ENCODE measurements at regions not wholly inside any gene's neighbourhood (a gene's known extent, or its start where the extent isn't known, plus 50 kb on each side); places are given as distances from the start of the nearest gene placed in this dataset.

DNA sequence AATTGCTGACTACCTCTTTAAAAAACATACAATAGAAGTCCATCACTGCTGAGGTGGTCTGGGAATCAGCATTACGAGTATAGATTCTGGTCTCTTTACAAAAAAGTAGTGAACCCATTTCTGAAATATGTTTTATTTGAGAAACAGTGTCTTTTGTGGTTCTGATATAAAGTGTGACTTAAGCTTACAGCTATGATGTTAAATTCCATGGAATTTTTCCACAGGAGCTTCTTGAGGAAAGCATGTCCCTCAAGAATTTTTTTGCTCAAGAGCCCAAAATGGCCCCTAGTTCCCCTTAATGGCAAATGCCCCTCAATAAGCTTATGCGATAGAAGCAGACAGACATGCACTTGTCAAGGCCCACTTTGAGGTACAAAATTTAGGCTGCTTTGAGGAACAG is 265.7 kb downstream of the FAM170A start:
- H3K36me3 ChIP-seq (ENCODE audit: insufficient read depth, insufficient read length, low read length): no peaks in the 10 kb centered on the region
- TF ChIP-seq ZNF274 (IDR thresholded peaks at IDR 0.05; ENCODE audit: low read depth, low read length): no peak
- TF ChIP-seq SUZ12 (IDR thresholded peaks at IDR 0.05; ENCODE audit: extremely low read depth, insufficient read depth, insufficient read length): no peak
- TF ChIP-seq YY1 (IDR thresholded peaks at IDR 0.05; ENCODE audit: insufficient read depth, insufficient read length): no peak
- no peak overlapping the region for H3K4me3 ChIP-seq (ENCODE audit: insufficient read length, low read depth)
- DNase-seq (ENCODE audit: low read depth, low spot score): no peak
- no peaks in the 10 kb centered on the region for H3K4me1 ChIP-seq (ENCODE audit: insufficient read depth, insufficient read length)
- H3K9me3 ChIP-seq (ENCODE audit: insufficient read depth, low read length): no peaks in the 10 kb centered on the region
- H3K9ac ChIP-seq (ENCODE audit: insufficient read length, low read depth): no peak overlapping the region
- H3K27me3 ChIP-seq (ENCODE audit: insufficient read depth, insufficient read length): no peaks in the 10 kb centered on the region

DNA sequence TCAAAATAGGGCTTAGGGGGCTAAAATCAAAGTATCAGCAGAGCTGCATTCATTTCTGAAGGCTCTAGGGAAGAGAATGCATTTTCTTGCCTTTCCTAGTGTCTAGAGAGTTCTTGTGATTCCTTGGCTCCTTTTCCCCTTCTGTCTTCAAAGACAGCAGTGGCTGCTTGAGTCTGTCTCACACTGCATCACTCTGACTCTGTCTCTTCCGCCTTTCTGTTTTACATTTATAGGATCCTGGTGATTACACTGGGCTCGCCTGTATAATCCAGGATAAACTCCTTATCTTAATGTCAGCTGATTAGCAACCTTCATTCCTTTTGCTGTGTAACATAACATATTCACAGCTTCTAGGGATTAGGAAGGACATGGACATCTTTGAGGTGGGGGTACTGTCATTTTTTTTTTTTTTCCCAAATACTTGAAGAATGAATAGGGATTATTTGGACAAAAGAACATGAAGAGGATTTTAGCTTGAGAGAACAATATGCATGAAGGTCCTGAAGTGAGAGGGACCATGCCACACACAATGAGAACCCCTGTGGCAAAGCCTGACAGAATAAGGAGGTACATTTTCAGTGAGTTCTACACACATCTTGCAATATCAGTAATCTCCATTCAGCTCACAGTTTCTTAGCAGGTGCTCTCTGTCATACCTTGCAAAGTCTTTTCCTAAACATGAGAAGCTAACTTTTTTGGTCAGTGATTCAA is 267.6 kb downstream of the FAM170A start:
- H3K4me1 ChIP-seq (ENCODE audit: insufficient read depth, insufficient read length): no peaks in the 10 kb centered on the region
- H3K36me3 ChIP-seq (ENCODE audit: insufficient read depth, insufficient read length, low read length): no peaks in the 10 kb centered on the region
- no peaks in the 10 kb centered on the region for H3K9me3 ChIP-seq (ENCODE audit: insufficient read depth, low read length)
- no peak overlapping the region for H3K9ac ChIP-seq (ENCODE audit: insufficient read length, low read depth)
- no peak overlapping the region for H3K4me3 ChIP-seq (ENCODE audit: insufficient read length, low read depth)
- TF ChIP-seq SUZ12 (IDR thresholded peaks at IDR 0.05; ENCODE audit: extremely low read depth, insufficient read depth, insufficient read length) (no peak), YY1 (IDR thresholded peaks at IDR 0.05; ENCODE audit: insufficient read depth, insufficient read length) (no peak), ZNF274 (IDR thresholded peaks at IDR 0.05; ENCODE audit: low read depth, low read length) (no peak)
- DNase-seq (ENCODE audit: low read depth, low spot score): no peak
- H3K27me3 ChIP-seq (ENCODE audit: insufficient read depth, insufficient read length): no peaks in the 10 kb centered on the region

- no peaks in the 10 kb centered on the region for H3K36me3 ChIP-seq (ENCODE audit: insufficient read depth, insufficient read length, low read length)
- H3K4me3 ChIP-seq (ENCODE audit: insufficient read length, low read depth): no peak overlapping the region
- H3K27me3 ChIP-seq (ENCODE audit: insufficient read depth, insufficient read length): no peaks in the 10 kb centered on the region
- no peak for TF ChIP-seq ZNF274 (IDR thresholded peaks at IDR 0.05; ENCODE audit: low read depth, low read length)
- TF ChIP-seq SUZ12 (IDR thresholded peaks at IDR 0.05; ENCODE audit: extremely low read depth, insufficient read depth, insufficient read length): no peak
- no peak for TF ChIP-seq YY1 (IDR thresholded peaks at IDR 0.05; ENCODE audit: insufficient read depth, insufficient read length)
- H3K4me1 ChIP-seq (ENCODE audit: insufficient read depth, insufficient read length): no peaks in the 10 kb centered on the region
- H3K9ac ChIP-seq (ENCODE audit: insufficient read length, low read depth): no peak overlapping the region
- H3K9me3 ChIP-seq (ENCODE audit: insufficient read depth, low read length): no peaks in the 10 kb centered on the region
- DNase-seq (ENCODE audit: low read depth, low spot score): no peak
Measured at GRCh38 chr5:119897537-119898370, 268.4 kb downstream of the FAM170A start.

DNA sequence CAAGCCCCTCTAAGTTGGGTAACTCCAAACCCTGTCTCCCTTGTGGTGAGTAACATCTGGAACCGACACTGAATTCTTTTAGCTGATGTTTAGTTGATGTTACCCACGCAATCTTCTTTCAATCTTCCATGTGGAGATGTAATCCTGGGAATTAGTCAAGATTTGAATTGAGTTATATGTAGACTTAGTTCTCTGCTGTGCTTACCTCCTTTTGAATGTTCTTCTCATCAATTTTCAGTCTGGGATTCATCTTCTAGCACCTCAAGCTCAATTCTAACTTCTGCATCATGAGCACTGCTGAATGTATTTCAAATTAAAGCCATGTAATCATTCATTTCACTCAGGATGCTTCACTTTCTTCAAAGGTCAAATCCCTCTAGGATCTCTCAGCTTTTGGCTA is 270.6 kb downstream of the FAM170A start:
- H3K4me3 ChIP-seq (ENCODE audit: insufficient read length, low read depth): no peak overlapping the region
- H3K9ac ChIP-seq (ENCODE audit: insufficient read length, low read depth): no peak overlapping the region
- no peak for DNase-seq (ENCODE audit: low read depth, low spot score)
- H3K27me3 ChIP-seq (ENCODE audit: insufficient read depth, insufficient read length): no peaks in the 10 kb centered on the region
- H3K9me3 ChIP-seq (ENCODE audit: insufficient read depth, low read length): no peaks in the 10 kb centered on the region
- TF ChIP-seq SUZ12 (IDR thresholded peaks at IDR 0.05; ENCODE audit: extremely low read depth, insufficient read depth, insufficient read length): no peak
- no peak for TF ChIP-seq YY1 (IDR thresholded peaks at IDR 0.05; ENCODE audit: insufficient read depth, insufficient read length)
- no peak for TF ChIP-seq ZNF274 (IDR thresholded peaks at IDR 0.05; ENCODE audit: low read depth, low read length)
- no peaks in the 10 kb centered on the region for H3K36me3 ChIP-seq (ENCODE audit: insufficient read depth, insufficient read length, low read length)
- H3K4me1 ChIP-seq (ENCODE audit: insufficient read depth, insufficient read length): no peaks in the 10 kb centered on the region

- H3K36me3 ChIP-seq (ENCODE audit: insufficient read depth, insufficient read length, low read length): no peaks in the 10 kb centered on the region
- no peak overlapping the region for H3K9ac ChIP-seq (ENCODE audit: insufficient read length, low read depth)
- peaks cover 3% of the 10 kb centered on the region; the same call in 1 of the 2 replicates for H3K9me3 ChIP-seq (ENCODE audit: insufficient read depth, low read length)
- no peak overlapping the region for H3K4me3 ChIP-seq (ENCODE audit: insufficient read length, low read depth)
- DNase-seq (ENCODE audit: low read depth, low spot score): no peak
- no peaks in the 10 kb centered on the region for H3K4me1 ChIP-seq (ENCODE audit: insufficient read depth, insufficient read length)
- H3K27me3 ChIP-seq (ENCODE audit: insufficient read depth, insufficient read length): no peaks in the 10 kb centered on the region
- TF ChIP-seq SUZ12 (IDR thresholded peaks at IDR 0.05; ENCODE audit: extremely low read depth, insufficient read depth, insufficient read length) (no peak), ZNF274 (IDR thresholded peaks at IDR 0.05; ENCODE audit: low read depth, low read length) (no peak), YY1 (IDR thresholded peaks at IDR 0.05; ENCODE audit: insufficient read depth, insufficient read length) (no peak)
Measured at GRCh38 chr5:119902593-119902992, 273.2 kb downstream of the FAM170A start.

- no peaks in the 10 kb centered on the region for H3K4me1 ChIP-seq (ENCODE audit: insufficient read depth, insufficient read length)
- H3K9me3 ChIP-seq (ENCODE audit: insufficient read depth, low read length): peaks cover 3% of the 10 kb centered on the region; the same call in 1 of the 2 replicates
- no peaks in the 10 kb centered on the region for H3K27me3 ChIP-seq (ENCODE audit: insufficient read depth, insufficient read length)
- TF ChIP-seq SUZ12 (IDR thresholded peaks at IDR 0.05; ENCODE audit: extremely low read depth, insufficient read depth, insufficient read length) (no peak), ZNF274 (IDR thresholded peaks at IDR 0.05; ENCODE audit: low read depth, low read length) (no peak), YY1 (IDR thresholded peaks at IDR 0.05; ENCODE audit: insufficient read depth, insufficient read length) (no peak)
- no peak overlapping the region for H3K4me3 ChIP-seq (ENCODE audit: insufficient read length, low read depth)
- no peak overlapping the region for H3K9ac ChIP-seq (ENCODE audit: insufficient read length, low read depth)
- no peak for DNase-seq (ENCODE audit: low read depth, low spot score)
- no peaks in the 10 kb centered on the region for H3K36me3 ChIP-seq (ENCODE audit: insufficient read depth, insufficient read length, low read length)
Measured at GRCh38 chr5:119913425-119913824, 284.1 kb downstream of the FAM170A start.

- no peaks in the 10 kb centered on the region for H3K9me3 ChIP-seq (ENCODE audit: insufficient read depth, low read length)
- H3K4me3 ChIP-seq (ENCODE audit: insufficient read length, low read depth): no peak overlapping the region
- TF ChIP-seq ZNF274 (IDR thresholded peaks at IDR 0.05; ENCODE audit: low read depth, low read length) (no peak), SUZ12 (IDR thresholded peaks at IDR 0.05; ENCODE audit: extremely low read depth, insufficient read depth, insufficient read length) (no peak), YY1 (IDR thresholded peaks at IDR 0.05; ENCODE audit: insufficient read depth, insufficient read length) (no peak)
- H3K4me1 ChIP-seq (ENCODE audit: insufficient read depth, insufficient read length): no peaks in the 10 kb centered on the region
- H3K27me3 ChIP-seq (ENCODE audit: insufficient read depth, insufficient read length): no peaks in the 10 kb centered on the region
- no peaks in the 10 kb centered on the region for H3K36me3 ChIP-seq (ENCODE audit: insufficient read depth, insufficient read length, low read length)
- H3K9ac ChIP-seq (ENCODE audit: insufficient read length, low read depth): no peak overlapping the region
- no peak for DNase-seq (ENCODE audit: low read depth, low spot score)
Measured at GRCh38 chr5:119919279-119919678, 289.9 kb downstream of the FAM170A start.
